Fibroblast of lung (primary cell): ENCODE measurements at regions not wholly inside any gene's neighbourhood (a gene's known extent, or its start where the extent isn't known, plus 50 kb on each side); places are given as distances from the start of the nearest gene placed in this dataset.

Experiments
- CTCF ChIP-seq, 2 donors: IDR thresholded peaks in 1 of 2; conservative IDR thresholded peaks in 1 of 2; 1 replicate in 1 of 2; 2 replicates in 1 of 2; pipeline ENCODE4 v1.5.1; 2011 to 2012; ENCODE audit warnings: low read length in 2 of 2, control low read depth in 1 of 2, inconsistent platforms in 1 of 2, low read depth in 1 of 2, mild to moderate bottlenecking in 1 of 2
- EZH2 ChIP-seq: IDR thresholded peaks from 2 replicates; pipeline ENCODE4 v1.5.1; 2012; ENCODE audit warnings: low read length, control low read depth, mild to moderate bottlenecking; ENCODE audit errors: missing control alignments

DNA sequence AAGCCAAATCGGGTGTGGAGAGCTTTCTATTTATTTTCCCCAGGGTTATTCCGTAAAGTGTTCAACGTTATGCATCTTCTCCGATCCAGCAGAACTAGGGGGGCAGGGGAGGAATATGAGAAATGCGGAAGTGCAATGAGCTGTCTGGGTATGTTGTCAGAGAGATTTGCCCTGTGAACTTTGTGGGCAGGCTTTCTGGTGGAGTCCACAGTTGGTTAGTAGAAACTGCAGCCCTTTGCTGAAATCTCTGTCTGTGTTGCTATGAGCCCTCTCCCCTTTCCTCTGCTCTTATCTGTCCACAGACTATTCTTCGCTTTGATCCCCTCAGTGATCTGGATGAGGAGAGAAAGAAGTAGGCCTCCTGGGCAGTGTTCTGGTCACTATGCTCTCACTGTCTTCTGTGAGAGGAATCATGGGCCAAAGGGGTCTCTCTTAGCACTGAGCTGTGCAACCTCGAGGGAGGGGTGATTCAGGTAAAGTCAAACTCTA lies 158.9 kb upstream of the FUT9 start:
- TF ChIP-seq CTCF (conservative IDR thresholded peaks at IDR 0.05 in 1 of 2, IDR thresholded peaks at IDR 0.05 in 1 of 2; ENCODE audit: low read depth in 1 of 2, low read length in 2 of 2) (no peak), EZH2 (no peak)
